HCT116 (cell line): ENCODE measurements at regions not wholly inside any gene's neighbourhood (a gene's known extent, or its start where the extent isn't known, plus 50 kb on each side); places are given as distances from the start of the nearest gene placed in this dataset.

Source experiments
- ATAC-seq: fragments of 200-7000 bp; cut with Tn5 transposase; 2 replicates; pipeline ENCODE4 v1.9.1; 2020; ENCODE audit warnings: mild to moderate bottlenecking, moderate library complexity
- BruUV-seq: library from RNA; stranded (reverse); fragments of 400-500 nt; replicated peaks from 2 replicates; lab custom pipeline; 2021; lab: Mats Ljungman, UMichigan
- CTCF ChIA-PET: fragments of 300-600 bp; sonication (Branson Sonifier 250); formaldehyde crosslinking; loops from one replicate; lab custom pipeline; 2021; ENCODE audit warnings: antibody characterized with exemption; lab: Charles Lee
- POLR2A ChIA-PET: fragments of 300-600, 350-600 bp; sonication (Branson Sonifier 250); formaldehyde crosslinking; loops from one replicate; lab custom pipeline; 2021; ENCODE audit warnings: antibody characterized with exemption; lab: Charles Lee
- RAD21 ChIA-PET, 2 experiments: fragments of 300-600 bp; sonication (Branson Sonifier 250); formaldehyde crosslinking; loops; one replicate each; lab custom pipeline; 2023; ENCODE audit warnings: low total read pairs in 2 of 2; ENCODE audit not compliant: uncharacterized antibody in 2 of 2, unreplicated experiment in 2 of 2, low non-redundant PET in 1 of 2; lab: Charles Lee
- DNase-seq: peaks from one replicate; pipeline ENCODE4 v3.0.0-alpha.2; 2010; ENCODE audit warnings: low read depth, low spot score
- H2AFZ ChIP-seq: fragments of 200-600 bp; shearing (Covaris generic), sonication (generic); 2 replicates; pipeline ENCODE4 v1.6.1; 2017; ENCODE audit warnings: low read depth, mixed run types, mixed read lengths, antibody characterized with exemption, low read length; ENCODE audit not compliant: poor library complexity, severe bottlenecking
- H3K27ac ChIP-seq: 2 replicates; pipeline ENCODE4 v1.5.1; 2012; ENCODE audit warnings: low read depth, low read length
- H3K27me3 ChIP-seq: fragments of 200-600 bp; sonication (generic); 2 replicates; pipeline ENCODE4 v1.6.1; 2016; ENCODE audit warnings: mixed run types, low read length, mixed read lengths; ENCODE audit not compliant: insufficient read depth
- H3K36me3 ChIP-seq, 2 experiments: fragments of 200-500 bp in 1 of 2; fragments of 200-600 bp in 1 of 2; sonication (Bioruptor generic) in 1 of 2; sonication (generic) in 1 of 2; 2 replicates each; pipeline versions ENCODE4 v1.5.1 to v1.6.1; 2014 to 2016; ENCODE audit warnings: low read length in 2 of 2, inconsistent platforms in 1 of 2, mixed read lengths in 1 of 2, mixed run types in 1 of 2; ENCODE audit not compliant: insufficient read depth in 2 of 2, control insufficient read depth in 1 of 2
- H3K4me1 ChIP-seq, 2 experiments: fragments of 200-600 bp in 1 of 2; sonication (generic) in 1 of 2; 2 replicates each; pipeline versions ENCODE4 v1.5.1 to v1.6.1; 2012 to 2017; ENCODE audit warnings: low read length in 2 of 2, inconsistent platforms in 1 of 2, mild to moderate bottlenecking in 1 of 2, mixed read lengths in 1 of 2, mixed run types in 1 of 2, moderate library complexity in 1 of 2; ENCODE audit not compliant: insufficient read depth in 2 of 2, control insufficient read depth in 1 of 2
- H3K4me2 ChIP-seq: fragments of 200-600 bp; sonication (generic); 2 replicates; pipeline ENCODE4 v1.6.1; 2017; ENCODE audit warnings: mixed run types, low read length, mixed read lengths
- H3K4me3 ChIP-seq, 2 experiments: fragments of 200-600 bp in 1 of 2; sonication (generic) in 1 of 2; replicated peaks in 1 of 2; 2 replicates each; pipeline ENCODE4 v1.5.1; 2011 to 2016; ENCODE audit warnings: low read length in 2 of 2, control low read depth in 1 of 2, low read depth in 1 of 2, mild to moderate bottlenecking in 1 of 2, mixed read lengths in 1 of 2, mixed run types in 1 of 2
- H3K79me2 ChIP-seq: fragments of 200-600 bp; sonication (generic); 2 replicates; pipeline ENCODE4 v1.6.1; 2017; ENCODE audit warnings: mild to moderate bottlenecking, mixed run types, low read length, moderate library complexity, mixed read lengths; ENCODE audit not compliant: insufficient read depth
- H3K9ac ChIP-seq: fragments of 200-600 bp; sonication (generic); 2 replicates; pipeline ENCODE4 v1.6.1; 2016; ENCODE audit warnings: low read length, mixed read lengths
- H3K9me2 ChIP-seq: fragments of 200-600 bp; sonication (generic), shearing (Covaris generic); 2 replicates; pipeline ENCODE4 v1.6.1; 2017; ENCODE audit warnings: mixed run types, mild to moderate bottlenecking, moderate library complexity; ENCODE audit not compliant: insufficient read depth
- H3K9me3 ChIP-seq, 2 experiments: fragments of 200-500 bp in 1 of 2; fragments of 200-600 bp in 1 of 2; sonication (Bioruptor generic) in 1 of 2; sonication (generic) in 1 of 2; 2 replicates each; pipeline ENCODE4 v1.6.1; 2014 to 2017; ENCODE audit warnings: low read length in 2 of 2, mixed read lengths in 2 of 2, inconsistent platforms in 1 of 2, low read depth in 1 of 2, mild to moderate bottlenecking in 1 of 2, mixed run types in 1 of 2, moderate library complexity in 1 of 2; ENCODE audit not compliant: control insufficient read depth in 1 of 2, insufficient read depth in 1 of 2
- H4K20me1 ChIP-seq: fragments of 200-600 bp; sonication (generic), shearing (Covaris generic); 2 replicates; pipeline ENCODE4 v1.6.1; 2017; ENCODE audit warnings: mixed run types, mild to moderate bottlenecking, moderate library complexity; ENCODE audit not compliant: insufficient read depth
- ATF3 ChIP-seq: IDR thresholded peaks from 2 replicates; pipeline ENCODE4 v1.6.1; 2012
- CBX3 ChIP-seq: IDR thresholded peaks from 2 replicates; pipeline ENCODE4 v1.6.1; 2012; ENCODE audit warnings: low read depth
- EGR1 ChIP-seq: IDR thresholded peaks from 2 replicates; pipeline ENCODE4 v1.6.1; 2012; ENCODE audit warnings: low read depth
- ELF1 ChIP-seq: IDR thresholded peaks from 2 replicates; pipeline ENCODE4 v1.6.1; 2012; ENCODE audit warnings: low read depth, borderline replicate concordance
- EZH2 ChIP-seq: fragments of 200-600 bp; sonication (generic); IDR thresholded peaks from 2 replicates; pipeline ENCODE4 v1.6.1; 2017; ENCODE audit warnings: antibody characterized with exemption, mixed run types
- EZH2phosphoT487 ChIP-seq: fragments of 200-600 bp; IDR thresholded peaks from 2 replicates; pipeline ENCODE4 v1.6.1; 2018; ENCODE audit warnings: antibody characterized with exemption, borderline replicate concordance
- FOSL1 ChIP-seq: IDR thresholded peaks from 2 replicates; pipeline ENCODE4 v1.6.1; 2012; ENCODE audit warnings: low read depth
- JUND ChIP-seq: IDR thresholded peaks from 2 replicates; pipeline ENCODE4 v1.6.1; 2012
- POLR2A ChIP-seq: IDR thresholded peaks from 2 replicates; pipeline ENCODE4 v1.7.0; 2011; ENCODE audit warnings: borderline replicate concordance; ENCODE audit not compliant: insufficient read depth, insufficient read length; ENCODE audit errors: extremely low read depth
- POLR2AphosphoS5 ChIP-seq: IDR thresholded peaks from 2 replicates; pipeline ENCODE4 v1.6.1; 2011; ENCODE audit warnings: mild to moderate bottlenecking, low read depth, low read length, moderate library complexity
- RAD21 ChIP-seq: IDR thresholded peaks from 2 replicates; pipeline ENCODE4 v1.6.1; 2012; ENCODE audit warnings: low read depth, mild to moderate bottlenecking
- REST ChIP-seq: IDR thresholded peaks from 2 replicates; pipeline ENCODE4 v1.6.1; 2012; ENCODE audit warnings: low read depth
- SIN3A ChIP-seq: IDR thresholded peaks from 2 replicates; pipeline ENCODE4 v1.6.1; 2012; ENCODE audit warnings: low read depth
- SP1 ChIP-seq: IDR thresholded peaks from 2 replicates; pipeline ENCODE4 v1.6.1; 2012; ENCODE audit warnings: low read depth
- SRF ChIP-seq: IDR thresholded peaks from 2 replicates; pipeline ENCODE4 v1.6.1; 2012; ENCODE audit warnings: low read depth
- YY1 ChIP-seq: IDR thresholded peaks from 2 replicates; pipeline ENCODE4 v1.6.1; 2011; ENCODE audit warnings: low read length, low read depth, moderate library complexity, mild to moderate bottlenecking; ENCODE audit not compliant: insufficient replicate concordance; ENCODE audit errors: extremely low read depth
- ZFX ChIP-seq: fragments of 450-650 bp; IDR thresholded peaks from 2 replicates; pipeline ENCODE4 v1.6.1; 2017
- ZNF274 ChIP-seq: fragments of 200-500 bp; sonication (Bioruptor generic); IDR thresholded peaks from 2 replicates; pipeline ENCODE4 v1.6.1; 2014; ENCODE audit warnings: mild to moderate bottlenecking, low read depth, low read length, inconsistent platforms
- intact Hi-C: fragments of 100-400 bp; cut with micrococcal nuclease; formaldehyde crosslinking; loops from 2 replicates; pipeline ENCODE4 v1.10.0; 2022

GRCh38 chrX:149371986-149372385 is 133.1 kb downstream of the IDS start:
- H3K27me3 ChIP-seq, result no peaks in the 10 kb centered on the region
- CTCF ChIA-PET, result no interaction called here
- POLR2A ChIA-PET, result no interaction called here
- TF ChIP-seq EZH2 (no peak), SP1 (no peak), ELF1 (no peak), EZH2phosphoT487 (no peak), ZFX (no peak), CBX3 (no peak), POLR2A (no peak), EGR1 (no peak), YY1 (no peak), JUND (no peak), SRF (no peak), REST (no peak), ZNF274 (no peak), FOSL1 (no peak), POLR2AphosphoS5 (no peak), SIN3A (no peak), RAD21 (no peak), ATF3 (no peak)
- no peaks in the 10 kb centered on the region for H3K9me2 ChIP-seq
- H3K27ac ChIP-seq, result no peak overlapping the region
- no peak overlapping the region for H3K4me3 ChIP-seq
- no TSS peak for BruUV-seq
- ATAC-seq (no peak), DNase-seq (no peak)
- intact Hi-C loops, result no loop called here
- no peaks in the 10 kb centered on the region for H3K36me3 ChIP-seq
- no peaks in the 10 kb centered on the region for H4K20me1 ChIP-seq
- RAD21 ChIA-PET, result no interaction called here
- H3K79me2 ChIP-seq, result no peaks in the 10 kb centered on the region
- H3K4me2 ChIP-seq, result no peak overlapping the region
- no peaks in the 10 kb centered on the region for H3K9me3 ChIP-seq
- H2AFZ ChIP-seq, result no peak overlapping the region
- no peak overlapping the region for H3K9ac ChIP-seq
- H3K4me1 ChIP-seq, result no peaks in the 10 kb centered on the region
